Stomach (tissue), 8 donors: ENCODE measurements at regions not wholly inside any gene's neighbourhood (a gene's known extent, or its start where the extent isn't known, plus 50 kb on each side); places are given as distances from the start of the nearest gene placed in this dataset.

Experiments used
- DNase-seq, 2 donors: peaks; one replicate each; pipeline versions ENCODE4 v3.0.0 to v3.0.0-alpha.2; 2013 to 2019
- H3K27ac ChIP-seq, 5 donors: fragments of 200-600 bp in 4 of 5; sonication (generic) in 4 of 5; one replicate each; pipeline ENCODE4 v1.5.1; 2013 to 2019; ENCODE audit warnings: mild to moderate bottlenecking in 1 of 5, moderate library complexity in 1 of 5
- H3K27me3 ChIP-seq, 3 donors: fragments of 200-600 bp; sonication (generic); one replicate each; pipeline ENCODE4 v1.5.1; 2017 to 2019; ENCODE audit warnings: mixed run types in 1 of 3
- H3K36me3 ChIP-seq, 4 donors: fragments of 200-600 bp; sonication (generic); 1 replicate in 3 of 4; 2 replicates in 1 of 4; pipeline ENCODE4 v1.5.1; 2016 to 2019
- H3K4me1 ChIP-seq, 4 donors: fragments of 200-600 bp; sonication (generic); one replicate each; pipeline ENCODE4 v1.5.1; 2016 to 2019
- H3K4me3 ChIP-seq, 4 donors: fragments of 200-600 bp; sonication (generic) in 3 of 4; one replicate each; pipeline ENCODE4 v1.5.1; 2016 to 2019; ENCODE audit warnings: mild to moderate bottlenecking in 1 of 4
- H3K9me3 ChIP-seq, 4 donors: fragments of 200-600 bp; sonication (generic); one replicate each; pipeline ENCODE4 v1.5.1; 2016 to 2019
- CTCF ChIP-seq, 7 experiments: fragments of 450-650 bp in 4 of 7; fragments of 200-600 bp in 3 of 7; sonication (generic) in 3 of 7; IDR thresholded peaks; one replicate each; pipeline ENCODE4 v1.5.1; 2016 to 2019; ENCODE audit warnings: antibody characterized with exemption in 7 of 7, control low read depth in 2 of 7, mild to moderate bottlenecking in 1 of 7
- EP300 ChIP-seq: sonication (generic); formaldehyde crosslinking; IDR thresholded peaks from one replicate; pipeline ENCODE4 v1.6.1; 2017; ENCODE audit warnings: antibody characterized with exemption
- POLR2A ChIP-seq, 4 donors: fragments of 450-650 bp; IDR thresholded peaks; one replicate each; pipeline ENCODE4 v1.6.1; 2016; ENCODE audit warnings: antibody characterized with exemption in 4 of 4, control low read depth in 2 of 4, mild to moderate bottlenecking in 1 of 4, moderate library complexity in 1 of 4
- POLR2AphosphoS5 ChIP-seq, 3 donors: sonication (generic); formaldehyde crosslinking; IDR thresholded peaks; one replicate each; pipeline ENCODE4 v1.6.1; 2016; ENCODE audit warnings: antibody characterized with exemption in 3 of 3
- WGBS, 5 donors: extraction: QIAGEN DNeasy Blood & Tissue Kit in 3 of 5; methylation state at CpG; one replicate each; pipeline versions ENCODE4 v1.1.5 to v1.1.7; 2013 to 2018; 5-methylcytosine and 5-hydroxymethylcytosine counted together
- intact Hi-C: fragments of 100-400 bp; cut with DNase I; formaldehyde crosslinking; loops from one replicate; pipeline ENCODE4 v1.15.1; 2023; ENCODE audit warnings: low total_unique reads
- donor health status: healthy with polysubstance abuse.
- donor health status: Bipolar disorder and iron deficiency.
- donor health status: healthy.

- no peaks in the 10 kb centered on the region for H3K9me3 ChIP-seq
- TF ChIP-seq POLR2A (IDR thresholded peaks at IDR 0.05) = no peak
- no peak for TF ChIP-seq POLR2AphosphoS5 (IDR thresholded peaks at IDR 0.05)
- no peak for TF ChIP-seq EP300
- no peak for TF ChIP-seq CTCF (IDR thresholded peaks at IDR 0.05)
- no peak overlapping the region for H3K27ac ChIP-seq
- no peaks in the 10 kb centered on the region for H3K27me3 ChIP-seq
- no peak overlapping the region for H3K4me3 ChIP-seq
- no peak for DNase-seq
- intact Hi-C loops = no loop called here
- no peaks in the 10 kb centered on the region for H3K36me3 ChIP-seq
- H3K4me1 ChIP-seq = peaks cover 0 to 5% (median 0%) of the 10 kb centered on the region in 4 donors
- WGBS, 5 donors = 89 to 98% (median 93%) methylated on average over 1 of the region's 1 CpG
Observed at GRCh38 chr20:54295686-54296085, 87.8 kb downstream of the PFDN4 start.

- no peaks in the 10 kb centered on the region for H3K9me3 ChIP-seq
- H3K36me3 ChIP-seq = no peaks in the 10 kb centered on the region
- no peak overlapping the region for H3K27ac ChIP-seq
- H3K4me3 ChIP-seq = no peak overlapping the region
- H3K4me1 ChIP-seq = no peaks in the 10 kb centered on the region
- DNase-seq = peak in 1 of 2 donors; percentile 67
- intact Hi-C loops = no loop called here
- H3K27me3 ChIP-seq = no peaks in the 10 kb centered on the region
- 74 to 91% (median 84%) methylated on average over 7 of the region's 7 CpGs for WGBS, 5 donors
- no peak for TF ChIP-seq CTCF (IDR thresholded peaks at IDR 0.05)
- TF ChIP-seq POLR2A (IDR thresholded peaks at IDR 0.05) = no peak
- no peak for TF ChIP-seq POLR2AphosphoS5 (IDR thresholded peaks at IDR 0.05)
- TF ChIP-seq EP300 = no peak
Observed at GRCh38 chr20:54305421-54305820, 97.5 kb downstream of the PFDN4 start.

GRCh38 chr20:54306985-54307710 lies 99.3 kb downstream of the PFDN4 start:
- WGBS, 5 donors = 52 to 78% (median 67%) methylated on average over 6 of the region's 6 CpGs
- DNase-seq = no peak
- no peaks in the 10 kb centered on the region for H3K4me1 ChIP-seq
- H3K36me3 ChIP-seq = no peaks in the 10 kb centered on the region
- intact Hi-C loops = no loop called here
- H3K9me3 ChIP-seq = no peaks in the 10 kb centered on the region
- no peak overlapping the region for H3K4me3 ChIP-seq
- TF ChIP-seq POLR2A (IDR thresholded peaks at IDR 0.05) = no peak
- TF ChIP-seq EP300 = no peak
- no peak for TF ChIP-seq CTCF (IDR thresholded peaks at IDR 0.05)
- TF ChIP-seq POLR2AphosphoS5 (IDR thresholded peaks at IDR 0.05) = no peak
- no peak overlapping the region for H3K27ac ChIP-seq
- no peaks in the 10 kb centered on the region for H3K27me3 ChIP-seq

- TF ChIP-seq POLR2AphosphoS5 (IDR thresholded peaks at IDR 0.05) (no peak), EP300 (no peak), CTCF (IDR thresholded peaks at IDR 0.05) (no peak), POLR2A (IDR thresholded peaks at IDR 0.05) (no peak)
- Histone ChIP-seq H3K9me3 (no peaks in the 10 kb centered on the region), H3K27me3 (no peaks in the 10 kb centered on the region), H3K27ac (no peak overlapping the region), H3K36me3 (no peaks in the 10 kb centered on the region), H3K4me3 (no peak overlapping the region), H3K4me1 (no peaks in the 10 kb centered on the region)
- no peak for DNase-seq
- intact Hi-C loops = no loop called here
- 67 to 76% (median 70%) methylated on average over 4 of the region's 4 CpGs for WGBS, 5 donors
Observed at GRCh38 chr20:54308804-54309203, 100.9 kb downstream of the PFDN4 start.
